MM.1S (cell line): ENCODE measurements at regions not wholly inside any gene's neighbourhood (a gene's known extent, or its start where the extent isn't known, plus 50 kb on each side); places are given as distances from the start of the nearest gene placed in this dataset.

Source experiments
- DNase-seq: peaks from one replicate; pipeline ENCODE4 v3.0.0-alpha.2; 2015
- H2AFZ ChIP-seq: fragments of 300-600 bp; sonication (generic); 2 replicates; pipeline ENCODE4 v1.6.0; 2016; ENCODE audit warnings: antibody characterized with exemption, low read length
- H3F3A ChIP-seq: fragments of 300-600 bp; sonication (generic); 2 replicates; pipeline ENCODE4 v1.6.1; 2016; ENCODE audit warnings: mild to moderate bottlenecking, antibody characterized with exemption, low read length, moderate library complexity, mixed read lengths; ENCODE audit not compliant: insufficient read depth
- H3K27ac ChIP-seq: fragments of 300-600 bp; sonication (generic); 2 replicates; pipeline ENCODE4 v1.5.1; 2016; ENCODE audit warnings: mild to moderate bottlenecking, low read length
- H3K27me3 ChIP-seq: fragments of 300-600 bp; sonication (generic); replicated peaks from 2 replicates; pipeline ENCODE4 v1.6.0; 2016; ENCODE audit warnings: low read length; ENCODE audit not compliant: insufficient read depth
- H3K36me3 ChIP-seq: fragments of 300-600 bp; sonication (generic); replicated peaks from 2 replicates; pipeline ENCODE4 v1.6.1; 2016; ENCODE audit warnings: mild to moderate bottlenecking, low read length, mixed read lengths; ENCODE audit not compliant: insufficient read depth
- H3K4me1 ChIP-seq: fragments of 300-600 bp; sonication (generic); 2 replicates; pipeline ENCODE4 v1.6.1; 2016; ENCODE audit warnings: low read length, mixed read lengths
- H3K4me2 ChIP-seq: fragments of 300-600 bp; sonication (generic); 2 replicates; pipeline ENCODE4 v1.6.0; 2016; ENCODE audit warnings: low read depth, low read length
- H3K4me3 ChIP-seq: fragments of 300-600 bp; sonication (generic); 2 replicates; pipeline ENCODE4 v1.5.1; 2016; ENCODE audit warnings: low read length, mixed read lengths
- H3K79me2 ChIP-seq: fragments of 300-600 bp; sonication (generic); 2 replicates; pipeline ENCODE4 v1.6.1; 2016; ENCODE audit warnings: mixed run types, low read length, mixed read lengths
- H3K9ac ChIP-seq: fragments of 300-600 bp; sonication (generic); 2 replicates; pipeline ENCODE4 v1.6.1; 2016; ENCODE audit warnings: low read length, mixed read lengths
- H3K9me2 ChIP-seq: fragments of 300-600 bp; sonication (generic); replicated peaks from 2 replicates; pipeline ENCODE4 v1.6.1; 2016; ENCODE audit warnings: mild to moderate bottlenecking, low read length, mixed read lengths; ENCODE audit not compliant: insufficient read depth
- H3K9me3 ChIP-seq: fragments of 300-600 bp; sonication (generic); replicated peaks from 2 replicates; pipeline ENCODE4 v1.6.1; 2016; ENCODE audit warnings: mild to moderate bottlenecking, low read length, mixed read lengths; ENCODE audit not compliant: insufficient read depth
- H4K20me1 ChIP-seq: fragments of 300-600 bp; sonication (generic); 2 replicates; pipeline ENCODE4 v1.6.1; 2016; ENCODE audit warnings: mild to moderate bottlenecking, low read length, moderate library complexity, mixed read lengths; ENCODE audit not compliant: insufficient read depth
- EZH2 ChIP-seq: fragments of 300-600 bp; sonication (generic); optimal IDR thresholded peaks from 2 replicates; pipeline ENCODE3; 2017; ENCODE audit warnings: low read depth, mild to moderate bottlenecking, antibody characterized with exemption, low read length, mixed read lengths
- EZH2phosphoT487 ChIP-seq: fragments of 300-600 bp; sonication (generic); IDR thresholded peaks from 2 replicates; pipeline ENCODE4 v1.6.1; 2018; ENCODE audit warnings: antibody characterized with exemption, low read length
- TF ChIP-seq, protein P1 (sequence below): fragments of 300-600 bp; sonication (generic); IDR thresholded peaks from 2 replicates; pipeline ENCODE4 v1.5.1; 2016; ENCODE audit warnings: antibody characterized with exemption, low read length, mixed read lengths

GRCh38 chr21:27584256-27584655 is 617.4 kb upstream of the ADAMTS5 start:
- Histone ChIP-seq H3K36me3 (no peaks in the 10 kb centered on the region), H3K27me3 (no peaks in the 10 kb centered on the region), H3K4me2 (no peak overlapping the region), H4K20me1 (no peaks in the 10 kb centered on the region), H3K27ac (no peak overlapping the region), H3K4me3 (no peak overlapping the region), H2AFZ (no peak overlapping the region), H3K9ac (no peak overlapping the region), H3F3A (no peaks in the 10 kb centered on the region), H3K9me3 (no peaks in the 10 kb centered on the region), H3K9me2 (no peaks in the 10 kb centered on the region), H3K4me1 (no peaks in the 10 kb centered on the region), H3K79me2 (no peaks in the 10 kb centered on the region)
- no peak for DNase-seq
- TF ChIP-seq EZH2phosphoT487: no peak
- TF ChIP-seq, protein P1, sequence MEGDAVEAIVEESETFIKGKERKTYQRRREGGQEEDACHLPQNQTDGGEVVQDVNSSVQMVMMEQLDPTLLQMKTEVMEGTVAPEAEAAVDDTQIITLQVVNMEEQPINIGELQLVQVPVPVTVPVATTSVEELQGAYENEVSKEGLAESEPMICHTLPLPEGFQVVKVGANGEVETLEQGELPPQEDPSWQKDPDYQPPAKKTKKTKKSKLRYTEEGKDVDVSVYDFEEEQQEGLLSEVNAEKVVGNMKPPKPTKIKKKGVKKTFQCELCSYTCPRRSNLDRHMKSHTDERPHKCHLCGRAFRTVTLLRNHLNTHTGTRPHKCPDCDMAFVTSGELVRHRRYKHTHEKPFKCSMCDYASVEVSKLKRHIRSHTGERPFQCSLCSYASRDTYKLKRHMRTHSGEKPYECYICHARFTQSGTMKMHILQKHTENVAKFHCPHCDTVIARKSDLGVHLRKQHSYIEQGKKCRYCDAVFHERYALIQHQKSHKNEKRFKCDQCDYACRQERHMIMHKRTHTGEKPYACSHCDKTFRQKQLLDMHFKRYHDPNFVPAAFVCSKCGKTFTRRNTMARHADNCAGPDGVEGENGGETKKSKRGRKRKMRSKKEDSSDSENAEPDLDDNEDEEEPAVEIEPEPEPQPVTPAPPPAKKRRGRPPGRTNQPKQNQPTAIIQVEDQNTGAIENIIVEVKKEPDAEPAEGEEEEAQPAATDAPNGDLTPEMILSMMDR: no peak
- no peak for TF ChIP-seq EZH2

DNA sequence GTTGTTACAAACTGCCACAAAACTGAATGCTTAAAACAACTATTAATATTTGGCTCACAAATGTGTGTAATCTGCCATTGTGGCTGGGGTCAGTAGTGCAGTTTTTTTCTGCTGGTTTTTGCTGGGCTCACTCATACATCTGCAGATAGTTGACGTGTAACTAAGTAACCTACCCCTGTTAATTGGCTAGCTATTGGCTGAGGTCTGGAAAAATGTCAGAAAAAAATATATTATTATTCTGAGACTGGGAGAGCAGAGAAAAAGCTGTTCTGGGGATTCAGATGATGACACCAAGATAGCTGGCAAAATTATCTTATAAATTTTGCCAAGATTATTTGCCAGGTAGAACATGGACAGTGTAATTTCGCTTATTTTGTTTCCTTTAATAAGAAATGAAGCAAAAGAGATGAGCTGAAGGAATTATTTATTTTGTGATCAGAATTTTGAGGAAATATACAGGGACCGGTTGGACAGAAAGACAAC is 616.1 kb upstream of the ADAMTS5 start:
- no peak for DNase-seq
- Histone ChIP-seq H3K9me2 (no peaks in the 10 kb centered on the region), H4K20me1 (no peaks in the 10 kb centered on the region), H3K9ac (no peak overlapping the region), H3F3A (no peaks in the 10 kb centered on the region), H3K27ac (no peak overlapping the region), H3K36me3 (no peaks in the 10 kb centered on the region), H3K27me3 (no peaks in the 10 kb centered on the region), H3K9me3 (no peaks in the 10 kb centered on the region), H3K4me1 (no peaks in the 10 kb centered on the region), H3K4me2 (no peak overlapping the region), H3K79me2 (no peaks in the 10 kb centered on the region), H3K4me3 (no peak overlapping the region), H2AFZ (no peak overlapping the region)
- TF ChIP-seq, protein P1: no peak
- no peak for TF ChIP-seq EZH2phosphoT487
- no peak for TF ChIP-seq EZH2

DNA sequence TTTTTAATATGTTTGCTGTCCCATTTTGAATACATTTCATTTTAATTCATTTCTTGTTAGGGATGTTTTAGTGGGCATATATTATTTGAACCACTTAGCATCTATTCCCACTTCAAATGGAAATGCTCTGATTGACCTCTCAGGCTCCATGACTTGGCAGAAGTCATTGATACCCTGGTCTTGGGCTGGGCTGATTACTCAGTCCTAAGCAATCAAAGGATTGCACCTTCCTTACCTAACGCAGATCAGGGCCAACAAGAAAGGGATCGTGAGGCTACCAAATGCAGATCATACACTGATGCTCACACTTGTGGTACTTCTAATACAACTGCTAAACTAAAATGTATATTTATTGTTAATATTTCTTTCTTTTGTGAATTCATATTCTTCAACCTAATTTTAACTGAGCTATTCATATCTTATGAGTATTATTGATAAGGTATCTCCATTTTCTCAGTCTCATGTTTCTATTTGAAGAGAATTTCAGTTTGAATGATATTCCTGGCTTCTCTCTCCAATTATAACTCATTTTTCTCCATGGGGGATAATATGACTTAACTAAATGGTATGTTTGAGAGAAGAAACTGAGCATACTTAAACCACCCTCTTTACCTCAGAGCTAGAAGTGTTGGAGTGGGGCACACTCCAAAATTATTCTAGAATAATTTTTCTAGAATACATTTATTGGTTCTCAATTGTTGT is 615.5 kb upstream of the ADAMTS5 start:
- H4K20me1 ChIP-seq: no peaks in the 10 kb centered on the region
- H3K9ac ChIP-seq: no peak overlapping the region
- no peaks in the 10 kb centered on the region for H3F3A ChIP-seq
- no peaks in the 10 kb centered on the region for H3K79me2 ChIP-seq
- H2AFZ ChIP-seq: no peak overlapping the region
- no peaks in the 10 kb centered on the region for H3K36me3 ChIP-seq
- TF ChIP-seq, protein P1: no peak
- no peak for TF ChIP-seq EZH2
- TF ChIP-seq EZH2phosphoT487: no peak
- H3K9me2 ChIP-seq: no peaks in the 10 kb centered on the region
- no peaks in the 10 kb centered on the region for H3K9me3 ChIP-seq
- H3K4me1 ChIP-seq: no peaks in the 10 kb centered on the region
- no peaks in the 10 kb centered on the region for H3K27me3 ChIP-seq
- no peak overlapping the region for H3K27ac ChIP-seq
- no peak overlapping the region for H3K4me2 ChIP-seq
- DNase-seq: no peak
- no peak overlapping the region for H3K4me3 ChIP-seq
